ENCODE measurements at regions not wholly inside any gene's neighbourhood (a gene's known extent, or its start where the extent isn't known, plus 50 kb on each side); places are given as distances from the start of the nearest gene placed in this dataset.

GRCh38 chr4:137347371-137347770 is 184.9 kb downstream of the PCDH18 start:
- TF ChIP-seq, protein P1, sequence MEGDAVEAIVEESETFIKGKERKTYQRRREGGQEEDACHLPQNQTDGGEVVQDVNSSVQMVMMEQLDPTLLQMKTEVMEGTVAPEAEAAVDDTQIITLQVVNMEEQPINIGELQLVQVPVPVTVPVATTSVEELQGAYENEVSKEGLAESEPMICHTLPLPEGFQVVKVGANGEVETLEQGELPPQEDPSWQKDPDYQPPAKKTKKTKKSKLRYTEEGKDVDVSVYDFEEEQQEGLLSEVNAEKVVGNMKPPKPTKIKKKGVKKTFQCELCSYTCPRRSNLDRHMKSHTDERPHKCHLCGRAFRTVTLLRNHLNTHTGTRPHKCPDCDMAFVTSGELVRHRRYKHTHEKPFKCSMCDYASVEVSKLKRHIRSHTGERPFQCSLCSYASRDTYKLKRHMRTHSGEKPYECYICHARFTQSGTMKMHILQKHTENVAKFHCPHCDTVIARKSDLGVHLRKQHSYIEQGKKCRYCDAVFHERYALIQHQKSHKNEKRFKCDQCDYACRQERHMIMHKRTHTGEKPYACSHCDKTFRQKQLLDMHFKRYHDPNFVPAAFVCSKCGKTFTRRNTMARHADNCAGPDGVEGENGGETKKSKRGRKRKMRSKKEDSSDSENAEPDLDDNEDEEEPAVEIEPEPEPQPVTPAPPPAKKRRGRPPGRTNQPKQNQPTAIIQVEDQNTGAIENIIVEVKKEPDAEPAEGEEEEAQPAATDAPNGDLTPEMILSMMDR (IDR thresholded peaks at IDR 0.05; ENCODE audit: low read depth, low read length, poor library complexity, severe bottlenecking): no peak
- TF ChIP-seq EZH2phosphoT487 (IDR thresholded peaks at IDR 0.05; ENCODE audit: borderline replicate concordance, low read length): no peak
